Mammary epithelial cell (primary cell): ENCODE measurements at regions not wholly inside any gene's neighbourhood (a gene's known extent, or its start where the extent isn't known, plus 50 kb on each side); places are given as distances from the start of the nearest gene placed in this dataset.

Experiments used
- CTCF ChIP-seq, 2 donors: IDR thresholded peaks in 1 of 2; conservative IDR thresholded peaks in 1 of 2; 2 replicates each; pipeline ENCODE4 v1.5.1; 2011 to 2012; ENCODE audit warnings: inconsistent platforms in 2 of 2, low read length in 2 of 2, mild to moderate bottlenecking in 2 of 2, control low read depth in 1 of 2, low read depth in 1 of 2; ENCODE audit not compliant: insufficient read depth in 1 of 2; ENCODE audit errors: extremely low read depth in 1 of 2
- EZH2 ChIP-seq: IDR thresholded peaks from 2 replicates; pipeline ENCODE4 v1.6.1; 2012; ENCODE audit warnings: low read length, inconsistent platforms, borderline replicate concordance

GRCh38 chr21:39012326-39013230, 170.7 kb downstream of the PSMG1 start:
- TF ChIP-seq CTCF (conservative IDR thresholded peaks at IDR 0.05 in 1 of 2, IDR thresholded peaks at IDR 0.05 in 1 of 2; ENCODE audit: extremely low read depth in 1 of 2, insufficient read depth in 1 of 2, low read depth in 1 of 2, low read length in 2 of 2) (no peak), EZH2 (no peak)
